AG04449 (cell line): ENCODE measurements at regions not wholly inside any gene's neighbourhood (a gene's known extent, or its start where the extent isn't known, plus 50 kb on each side); places are given as distances from the start of the nearest gene placed in this dataset.

Experiments used
- CTCF ChIA-PET: fragments of 350-600 bp; formaldehyde crosslinking; extraction: SDS; loops from one replicate; lab custom pipeline; 2021; ENCODE audit warnings: antibody characterized with exemption; lab: Yijun Ruan, JAX
- POLR2A ChIA-PET: fragments of 400-600, 350-600 bp; formaldehyde crosslinking; extraction: SDS; loops from one replicate; lab custom pipeline; 2020; ENCODE audit warnings: antibody characterized with exemption, inconsistent platforms; lab: Yijun Ruan, JAX
- DNase-seq: peaks from one replicate; pipeline ENCODE4 v3.0.0-alpha.2; 2010; ENCODE audit warnings: low read depth, low spot score
- H3K4me3 ChIP-seq: 2 replicates; pipeline ENCODE4 v1.5.1; 2011; ENCODE audit warnings: low read depth, mild to moderate bottlenecking, control low read depth, low read length
- CTCF ChIP-seq: IDR thresholded peaks from one replicate; pipeline ENCODE4 v1.5.1; 2011; ENCODE audit warnings: mild to moderate bottlenecking, moderate library complexity, low read length, control low read depth, inconsistent platforms; ENCODE audit not compliant: insufficient read depth; ENCODE audit errors: missing control alignments

DNA sequence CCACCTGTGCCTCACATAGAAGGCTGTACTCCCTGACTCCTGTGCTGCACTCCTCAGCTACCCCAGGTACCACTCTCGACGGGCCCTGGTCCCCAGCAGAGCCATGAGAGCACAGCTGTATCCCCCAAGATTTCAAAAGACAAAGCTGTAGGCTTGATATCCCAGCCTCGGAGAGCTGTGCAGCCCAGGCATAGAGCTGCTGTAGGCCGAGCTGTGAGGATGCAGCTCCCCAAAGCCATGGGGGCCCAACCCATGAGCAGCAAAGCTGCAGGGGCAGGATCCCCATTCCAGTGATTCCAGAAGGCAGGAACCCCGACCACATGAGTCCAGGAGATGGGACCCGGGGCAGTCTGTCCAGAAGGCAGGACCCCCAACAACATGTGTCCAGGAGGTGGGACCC is 123.8 kb upstream of the CBLN2 start:
- TF ChIP-seq CTCF = no peak
- ChIA-PET CTCF (no interaction called here), POLR2A (no interaction called here)
- no peak overlapping the region for H3K4me3 ChIP-seq
- DNase-seq = no peak

GRCh38 chr18:72652990-72653593 is 109.0 kb upstream of the CBLN2 start:
- H3K4me3 ChIP-seq = no peak overlapping the region
- no peak for TF ChIP-seq CTCF
- no peak for DNase-seq
- CTCF ChIA-PET = no interaction called here
- POLR2A ChIA-PET = no interaction called here

DNA sequence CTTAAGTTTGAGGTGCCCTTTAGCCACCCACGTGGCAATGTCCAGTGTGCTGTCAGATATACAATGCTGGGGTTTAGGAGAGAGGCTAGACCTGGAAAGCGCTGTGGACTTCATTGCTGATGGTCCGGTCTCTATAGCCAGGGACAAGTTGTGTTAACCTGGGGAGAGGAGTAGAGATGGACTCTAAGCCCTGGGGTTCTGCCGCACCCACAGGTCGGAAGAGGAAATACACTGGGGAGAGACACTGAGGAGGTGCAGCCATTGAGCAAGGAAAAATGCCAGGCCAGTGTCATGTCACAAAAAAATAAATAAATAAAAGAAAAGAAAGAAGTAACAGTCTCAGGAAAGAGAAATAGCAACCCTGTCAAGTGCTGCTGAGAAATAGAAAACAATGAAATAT is 106.9 kb upstream of the CBLN2 start:
- no peak for DNase-seq
- CTCF ChIA-PET = no interaction called here

DNA sequence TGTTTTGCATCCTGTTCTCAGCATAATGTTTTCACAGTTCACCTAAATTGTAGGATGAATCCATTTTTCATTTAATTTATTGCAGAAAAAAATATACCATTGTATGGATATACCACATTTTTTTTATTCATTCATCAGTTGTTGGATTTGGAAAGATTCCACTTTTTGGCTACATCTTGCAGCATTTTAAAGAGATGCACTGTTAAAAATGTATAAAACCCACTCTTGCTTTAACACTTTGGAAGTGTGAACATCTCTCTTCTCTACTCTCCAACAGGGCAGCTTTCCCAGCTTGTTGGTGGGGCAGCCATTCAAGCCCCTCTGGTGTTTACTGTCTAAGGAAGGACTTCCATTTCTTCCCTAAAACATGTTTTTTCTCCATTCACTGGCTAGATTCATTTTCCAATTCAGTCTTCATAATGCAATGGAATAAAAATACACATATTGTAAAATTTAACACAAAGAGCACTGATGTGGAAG is 104.4 kb upstream of the CBLN2 start:
- no peak for DNase-seq
- TF ChIP-seq CTCF = no peak
- CTCF ChIA-PET = no interaction called here
- H3K4me3 ChIP-seq = no peak overlapping the region
- POLR2A ChIA-PET = no interaction called here

More for the DNA sequence above, 106.9 kb upstream of the CBLN2 start:
- TF ChIP-seq CTCF = no peak
- H3K4me3 ChIP-seq = no peak overlapping the region
- POLR2A ChIA-PET = no interaction called here

- no peak for TF ChIP-seq CTCF
- POLR2A ChIA-PET = no interaction called here
- no peak for DNase-seq
- CTCF ChIA-PET = no interaction called here
- H3K4me3 ChIP-seq = no peak overlapping the region
Observed at GRCh38 chr18:72648079-72648478, 103.9 kb upstream of the CBLN2 start.

- DNase-seq = no peak
- no peak for TF ChIP-seq CTCF
- ChIA-PET CTCF (no interaction called here), POLR2A (no interaction called here)
- H3K4me3 ChIP-seq = no peak overlapping the region
Observed at GRCh38 chr18:72640557-72640956, 96.4 kb upstream of the CBLN2 start.
